ENCODE measurements at regions not wholly inside any gene's neighbourhood (a gene's known extent, or its start where the extent isn't known, plus 50 kb on each side); places are given as distances from the start of the nearest gene placed in this dataset.

DNA sequence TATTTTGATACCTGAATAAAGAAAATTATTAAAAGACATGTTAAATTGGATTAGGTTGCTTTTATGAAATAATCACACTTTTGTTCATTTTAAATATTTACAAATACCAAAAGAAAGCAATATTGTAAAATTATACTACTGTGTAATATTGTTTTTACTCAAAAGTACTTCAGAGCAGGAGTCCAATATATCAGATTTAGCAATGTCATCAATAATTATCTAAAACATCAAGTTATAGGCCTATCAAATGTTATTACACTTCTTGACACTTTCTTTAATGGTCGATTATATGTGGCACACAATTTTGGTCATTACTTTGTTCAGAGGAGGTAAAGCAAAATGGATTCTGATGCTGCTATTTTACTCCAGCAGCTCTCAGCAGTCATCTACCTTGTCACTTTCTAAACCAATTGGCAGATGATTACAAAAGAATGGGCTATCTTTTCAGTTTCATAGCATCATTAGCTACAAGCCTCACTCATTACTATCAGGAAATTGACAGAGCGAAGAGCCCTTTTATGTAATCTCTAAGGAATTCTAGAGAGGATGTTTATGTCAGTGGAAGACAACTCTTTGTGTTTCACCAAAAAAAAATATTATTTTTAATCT, 318.6 kb downstream of the PLOD2 start:
- TF ChIP-seq SUZ12 (IDR thresholded peaks at IDR 0.05; ENCODE audit: extremely low read depth, insufficient read depth, insufficient read length) (no peak), YY1 (IDR thresholded peaks at IDR 0.05; ENCODE audit: insufficient read depth, insufficient read length) (no peak), ZNF274 (IDR thresholded peaks at IDR 0.05; ENCODE audit: low read depth, low read length) (no peak)

All from NT2/D1 (cell line).